ENCODE measurements at regions not wholly inside any gene's neighbourhood (a gene's known extent, or its start where the extent isn't known, plus 50 kb on each side); places are given as distances from the start of the nearest gene placed in this dataset.

GRCh38 chr6:16855460-16855859 is 94.2 kb upstream of the ATXN1 start:
- TF ChIP-seq, protein P1, sequence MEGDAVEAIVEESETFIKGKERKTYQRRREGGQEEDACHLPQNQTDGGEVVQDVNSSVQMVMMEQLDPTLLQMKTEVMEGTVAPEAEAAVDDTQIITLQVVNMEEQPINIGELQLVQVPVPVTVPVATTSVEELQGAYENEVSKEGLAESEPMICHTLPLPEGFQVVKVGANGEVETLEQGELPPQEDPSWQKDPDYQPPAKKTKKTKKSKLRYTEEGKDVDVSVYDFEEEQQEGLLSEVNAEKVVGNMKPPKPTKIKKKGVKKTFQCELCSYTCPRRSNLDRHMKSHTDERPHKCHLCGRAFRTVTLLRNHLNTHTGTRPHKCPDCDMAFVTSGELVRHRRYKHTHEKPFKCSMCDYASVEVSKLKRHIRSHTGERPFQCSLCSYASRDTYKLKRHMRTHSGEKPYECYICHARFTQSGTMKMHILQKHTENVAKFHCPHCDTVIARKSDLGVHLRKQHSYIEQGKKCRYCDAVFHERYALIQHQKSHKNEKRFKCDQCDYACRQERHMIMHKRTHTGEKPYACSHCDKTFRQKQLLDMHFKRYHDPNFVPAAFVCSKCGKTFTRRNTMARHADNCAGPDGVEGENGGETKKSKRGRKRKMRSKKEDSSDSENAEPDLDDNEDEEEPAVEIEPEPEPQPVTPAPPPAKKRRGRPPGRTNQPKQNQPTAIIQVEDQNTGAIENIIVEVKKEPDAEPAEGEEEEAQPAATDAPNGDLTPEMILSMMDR (conservative IDR thresholded peaks at IDR 0.05): no peak
- no peak for TF ChIP-seq ZFX (IDR thresholded peaks at IDR 0.05)
